A673 (cell line): ENCODE measurements at regions not wholly inside any gene's neighbourhood (a gene's known extent, or its start where the extent isn't known, plus 50 kb on each side); places are given as distances from the start of the nearest gene placed in this dataset.

Experiments
- BruUV-seq: library from RNA; stranded (reverse); fragments of 400-500 nt; replicated peaks from 2 replicates; lab custom pipeline; 2021; lab: Mats Ljungman, UMichigan
- CTCF ChIA-PET: fragments of 300-600 bp; sonication (Branson Sonifier 250); formaldehyde crosslinking; loops from one replicate; lab custom pipeline; 2022; ENCODE audit warnings: antibody characterized with exemption; lab: Charles Lee
- POLR2A ChIA-PET: fragments of 300-600 bp; sonication (Branson Sonifier 250); formaldehyde crosslinking; loops from one replicate; lab custom pipeline; 2022; ENCODE audit warnings: antibody characterized with exemption; ENCODE audit not compliant: low non-redundant PET; lab: Charles Lee
- DNase-seq: peaks from one replicate; pipeline ENCODE4 v3.0.0-alpha.2; 2015; ENCODE audit warnings: low spot score
- H3K27ac ChIP-seq: fragments of 200-600 bp; sonication (generic); 2 replicates; pipeline ENCODE4 v1.5.1; 2016; ENCODE audit warnings: mixed run types, low read depth, mild to moderate bottlenecking, mixed read lengths, antibody characterized with exemption, low read length; ENCODE audit not compliant: poor library complexity, severe bottlenecking
- H3K27me3 ChIP-seq: fragments of 200-600 bp; sonication (generic); replicated peaks from 2 replicates; pipeline ENCODE4 v1.6.1; 2017; ENCODE audit warnings: mixed run types, low read depth, mild to moderate bottlenecking, mixed read lengths, antibody characterized with exemption, low read length; ENCODE audit not compliant: insufficient read depth, poor library complexity
- H3K36me3 ChIP-seq: fragments of 200-600 bp; sonication (generic); 2 replicates; pipeline ENCODE4 v1.6.1; 2016; ENCODE audit warnings: mixed run types, mild to moderate bottlenecking, mixed read lengths, antibody characterized with exemption, low read length; ENCODE audit not compliant: insufficient read depth, poor library complexity, severe bottlenecking
- H3K4me1 ChIP-seq: fragments of 200-600 bp; sonication (generic); 2 replicates; pipeline ENCODE4 v1.6.1; 2017; ENCODE audit warnings: mixed run types, mild to moderate bottlenecking, mixed read lengths, antibody characterized with exemption, low read length; ENCODE audit not compliant: insufficient read depth, poor library complexity, severe bottlenecking
- H3K4me3 ChIP-seq: fragments of 200-600 bp; sonication (generic); 2 replicates; pipeline ENCODE4 v1.5.1; 2016; ENCODE audit warnings: low read depth, mixed run types, mild to moderate bottlenecking, mixed read lengths, low read length; ENCODE audit not compliant: poor library complexity, severe bottlenecking
- H3K9me3 ChIP-seq: fragments of 200-600 bp; sonication (generic); 2 replicates; pipeline ENCODE4 v1.6.1; 2016; ENCODE audit warnings: mixed run types, low read depth, mild to moderate bottlenecking, mixed read lengths, antibody characterized with exemption, low read length; ENCODE audit not compliant: poor library complexity, severe bottlenecking
- EZH2 ChIP-seq: fragments of 200-600 bp; sonication (generic); IDR thresholded peaks from 2 replicates; pipeline ENCODE4 v1.6.1; 2017; ENCODE audit warnings: borderline replicate concordance, low read depth, mild to moderate bottlenecking, mixed read lengths, antibody characterized with exemption, low read length; ENCODE audit not compliant: poor library complexity, severe bottlenecking
- intact Hi-C: fragments of 100-400 bp; cut with micrococcal nuclease; formaldehyde crosslinking; loops from one replicate; pipeline ENCODE4 v1.10.0; 2022; ENCODE audit not compliant: unreplicated experiment
- TF ChIP-seq, protein P1 (sequence below): fragments of 300-800, 200-600 bp; sonication (generic); conservative IDR thresholded peaks from 2 replicates; pipeline ENCODE4 v1.5.1; 2017; ENCODE audit warnings: low read depth, mild to moderate bottlenecking, antibody characterized with exemption, low read length, moderate library complexity, mixed read lengths

DNA sequence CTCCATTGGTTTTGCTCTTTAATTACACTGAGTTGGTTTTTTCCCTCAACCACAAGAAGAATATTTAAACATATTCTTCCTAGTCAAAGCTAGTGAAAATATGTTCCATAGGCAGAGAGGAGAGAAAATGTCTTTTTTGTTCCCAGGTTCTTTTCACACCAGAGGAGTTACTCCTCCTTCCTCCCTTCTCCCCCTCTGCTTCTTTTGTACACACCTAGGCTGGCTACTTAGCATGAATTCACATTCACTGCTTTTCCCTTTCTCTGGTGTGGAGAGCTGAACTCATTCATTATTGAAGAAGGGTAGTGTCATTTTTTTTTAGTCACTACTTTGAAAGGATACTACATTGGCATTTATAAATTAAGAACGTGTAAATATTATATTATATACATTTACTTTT lies 56.6 kb upstream of the UGP2 start:
- no peaks in the 10 kb centered on the region for H3K9me3 ChIP-seq
- POLR2A ChIA-PET: no interaction called here
- H3K4me1 ChIP-seq: no peaks in the 10 kb centered on the region
- no peaks in the 10 kb centered on the region for H3K36me3 ChIP-seq
- no peak overlapping the region for H3K27ac ChIP-seq
- no peak overlapping the region for H3K4me3 ChIP-seq
- TF ChIP-seq, protein P1, sequence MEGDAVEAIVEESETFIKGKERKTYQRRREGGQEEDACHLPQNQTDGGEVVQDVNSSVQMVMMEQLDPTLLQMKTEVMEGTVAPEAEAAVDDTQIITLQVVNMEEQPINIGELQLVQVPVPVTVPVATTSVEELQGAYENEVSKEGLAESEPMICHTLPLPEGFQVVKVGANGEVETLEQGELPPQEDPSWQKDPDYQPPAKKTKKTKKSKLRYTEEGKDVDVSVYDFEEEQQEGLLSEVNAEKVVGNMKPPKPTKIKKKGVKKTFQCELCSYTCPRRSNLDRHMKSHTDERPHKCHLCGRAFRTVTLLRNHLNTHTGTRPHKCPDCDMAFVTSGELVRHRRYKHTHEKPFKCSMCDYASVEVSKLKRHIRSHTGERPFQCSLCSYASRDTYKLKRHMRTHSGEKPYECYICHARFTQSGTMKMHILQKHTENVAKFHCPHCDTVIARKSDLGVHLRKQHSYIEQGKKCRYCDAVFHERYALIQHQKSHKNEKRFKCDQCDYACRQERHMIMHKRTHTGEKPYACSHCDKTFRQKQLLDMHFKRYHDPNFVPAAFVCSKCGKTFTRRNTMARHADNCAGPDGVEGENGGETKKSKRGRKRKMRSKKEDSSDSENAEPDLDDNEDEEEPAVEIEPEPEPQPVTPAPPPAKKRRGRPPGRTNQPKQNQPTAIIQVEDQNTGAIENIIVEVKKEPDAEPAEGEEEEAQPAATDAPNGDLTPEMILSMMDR: no peak
- no peak for TF ChIP-seq EZH2
- H3K27me3 ChIP-seq: no peaks in the 10 kb centered on the region
- CTCF ChIA-PET: no interaction called here
- intact Hi-C loops: no loop called here
- DNase-seq: no peak
- BruUV-seq: no TSS peak

- no peaks in the 10 kb centered on the region for H3K4me1 ChIP-seq
- ChIA-PET POLR2A (no interaction called here), CTCF (no interaction called here)
- no peak overlapping the region for H3K27ac ChIP-seq
- no peak overlapping the region for H3K4me3 ChIP-seq
- no peaks in the 10 kb centered on the region for H3K36me3 ChIP-seq
- intact Hi-C loops: no loop called here
- BruUV-seq: no TSS peak
- no peaks in the 10 kb centered on the region for H3K9me3 ChIP-seq
- no peaks in the 10 kb centered on the region for H3K27me3 ChIP-seq
- no peak for TF ChIP-seq EZH2
- TF ChIP-seq, protein P1: no peak
- no peak for DNase-seq
Measured at GRCh38 chr2:63786471-63786870, 55.2 kb upstream of the UGP2 start.

GRCh38 chr2:63788071-63788470 lies 53.6 kb upstream of the UGP2 start:
- Histone ChIP-seq H3K4me1 (no peaks in the 10 kb centered on the region), H3K27ac (no peak overlapping the region), H3K4me3 (no peak overlapping the region), H3K9me3 (no peaks in the 10 kb centered on the region), H3K27me3 (no peaks in the 10 kb centered on the region), H3K36me3 (no peaks in the 10 kb centered on the region)
- no peak for DNase-seq
- ChIA-PET CTCF (no interaction called here), POLR2A (no interaction called here)
- TF ChIP-seq EZH2: no peak
- TF ChIP-seq, protein P1: no peak
- intact Hi-C loops: no loop called here
- BruUV-seq: no TSS peak
